Hindlimb muscle (tissue), 1 donor: ENCODE measurements at regions not wholly inside any gene's neighbourhood (a gene's known extent, or its start where the extent isn't known, plus 50 kb on each side); places are given as distances from the start of the nearest gene placed in this dataset.
A peak's percentile ranks its signal among the peaks of the same experiment; 100 is the strongest.
"Not testable (repeated sequence)": the region's sequence is repeated elsewhere in the genome, so short reads cannot be mapped to it uniquely, and the experiment has no call there.

Experiments used
- DNase-seq: peaks from one replicate; pipeline ENCODE4 v3.0.0-alpha.2; 2013

DNA sequence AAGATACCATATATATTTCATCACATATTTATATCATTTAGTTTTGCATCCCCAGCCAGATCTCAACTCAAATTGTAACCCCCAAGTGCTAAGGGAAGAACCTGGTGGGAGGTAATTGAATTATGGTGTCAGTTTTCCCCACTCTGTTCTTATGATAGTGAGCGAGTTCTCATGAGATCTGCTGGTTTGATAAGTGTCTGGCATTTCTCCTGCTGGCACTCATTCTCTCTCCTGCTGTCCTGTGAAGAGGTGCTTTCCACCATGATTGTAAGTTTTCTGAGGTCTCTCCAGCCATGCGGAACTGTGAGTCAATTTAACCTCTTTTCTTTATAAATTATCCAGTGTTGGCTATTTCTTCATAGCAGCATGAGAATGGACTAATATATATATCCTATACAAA lies 462.5 kb upstream of the SLITRK5 start:
- DNase-seq: no peak

DNA sequence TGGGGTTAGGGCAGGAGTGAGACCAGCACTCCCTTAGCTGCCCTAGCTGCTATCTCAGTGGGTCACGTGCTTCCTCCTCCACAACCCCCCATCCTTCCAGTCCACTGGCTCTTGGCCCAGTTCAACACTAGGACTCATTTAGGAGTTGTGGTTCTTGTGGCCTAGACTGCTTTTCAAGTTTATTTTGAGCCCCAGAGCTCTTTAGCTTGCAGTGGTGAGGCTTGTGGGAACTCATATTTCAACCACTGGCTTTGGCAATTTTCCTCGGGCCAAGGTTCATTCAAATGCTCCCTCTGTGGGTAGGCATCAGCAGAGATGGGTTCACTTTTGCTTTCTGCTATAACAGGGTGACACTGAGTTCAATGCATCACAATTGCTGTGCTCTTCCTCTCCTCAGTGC lies 436.2 kb upstream of the SLITRK5 start:
- no peak for DNase-seq

DNA sequence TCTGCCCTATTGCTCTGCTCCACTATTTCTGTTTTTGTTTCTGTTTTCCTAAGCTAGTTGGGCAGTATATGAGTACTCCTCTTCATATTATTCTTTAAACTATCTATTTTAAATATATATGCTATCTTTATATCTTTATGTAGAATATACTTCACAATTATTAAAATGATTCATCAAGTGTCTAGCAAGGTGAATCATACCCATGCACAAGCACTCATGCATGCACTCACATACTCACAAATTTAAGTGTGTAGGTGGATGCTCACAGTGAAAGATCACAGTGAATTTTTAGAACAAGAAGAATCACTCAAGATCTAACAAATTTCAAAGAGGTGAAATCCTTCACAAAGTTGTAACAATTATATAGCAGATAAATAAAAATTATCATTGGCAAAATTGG lies 435.6 kb upstream of the SLITRK5 start:
- no peak for DNase-seq

DNA sequence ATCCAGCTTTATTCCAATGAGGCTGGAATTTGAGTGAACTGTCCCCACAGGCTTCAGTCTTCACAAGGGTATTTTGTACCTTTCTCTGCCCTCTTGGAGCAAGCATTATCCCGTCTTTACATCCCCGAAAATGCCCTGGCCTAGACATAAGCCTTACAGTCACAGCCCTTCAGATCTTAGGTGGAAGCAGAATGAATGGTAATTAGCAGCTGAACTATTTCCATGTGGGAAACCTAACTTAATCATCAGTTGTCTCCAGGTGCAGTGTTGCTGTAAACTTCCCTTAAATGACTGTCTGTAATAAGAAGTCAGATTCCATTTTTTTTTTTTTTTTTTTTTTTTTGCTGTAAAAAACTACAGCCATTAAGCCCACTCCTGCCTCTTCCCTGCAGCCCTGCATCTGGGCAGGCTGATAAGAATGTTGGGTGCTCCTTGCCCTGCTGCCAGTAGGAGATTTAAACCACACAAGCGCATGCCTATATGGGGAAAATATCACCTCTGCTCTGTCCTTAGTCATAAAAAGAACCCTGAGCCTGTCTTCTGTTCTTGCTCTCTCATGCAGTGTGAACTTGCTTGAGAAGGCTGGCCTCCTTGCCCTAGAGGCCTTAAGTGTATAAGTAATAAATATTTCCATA lies 426.8 kb upstream of the SLITRK5 start:
- DNase-seq: no peak

DNA sequence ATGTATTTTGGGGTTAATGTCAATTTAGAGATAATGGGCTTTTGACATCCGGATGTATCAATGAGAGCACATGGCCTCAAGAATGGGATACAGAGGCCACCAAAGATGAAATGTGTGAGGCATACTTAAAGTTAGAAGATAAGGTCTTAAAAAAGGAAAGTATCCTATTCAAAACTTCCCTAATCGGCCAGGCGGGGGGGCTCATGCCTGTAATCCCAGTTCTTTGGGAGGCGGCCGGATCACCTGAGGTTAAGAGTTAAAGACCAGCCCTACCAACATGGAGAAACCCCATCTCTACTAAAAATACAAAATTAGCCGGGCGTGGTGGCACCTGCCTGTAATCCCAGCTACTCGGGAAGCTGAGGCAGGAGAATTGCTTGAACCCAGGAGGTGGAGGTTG lies 421.3 kb upstream of the SLITRK5 start:
- DNase-seq: not testable (repeated sequence)

DNA sequence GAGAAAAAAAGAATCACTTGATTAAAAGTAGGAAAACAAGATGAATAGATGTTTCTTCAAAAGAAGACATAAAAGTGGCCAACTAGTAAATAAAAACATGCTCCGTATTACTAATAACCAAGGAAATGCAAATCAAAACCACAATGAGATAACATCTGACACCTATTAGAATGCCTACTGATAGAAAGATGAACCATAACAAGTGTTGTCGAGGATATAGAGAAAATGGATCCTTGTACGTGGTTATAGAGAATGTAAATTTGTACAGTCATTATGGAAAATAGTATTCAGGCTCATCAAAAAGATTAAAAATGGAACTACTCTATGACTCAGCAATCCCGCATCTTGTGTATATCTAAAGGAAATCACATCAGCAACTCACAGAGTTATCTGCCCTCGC lies 415.8 kb upstream of the SLITRK5 start:
- DNase-seq: no peak

DNA sequence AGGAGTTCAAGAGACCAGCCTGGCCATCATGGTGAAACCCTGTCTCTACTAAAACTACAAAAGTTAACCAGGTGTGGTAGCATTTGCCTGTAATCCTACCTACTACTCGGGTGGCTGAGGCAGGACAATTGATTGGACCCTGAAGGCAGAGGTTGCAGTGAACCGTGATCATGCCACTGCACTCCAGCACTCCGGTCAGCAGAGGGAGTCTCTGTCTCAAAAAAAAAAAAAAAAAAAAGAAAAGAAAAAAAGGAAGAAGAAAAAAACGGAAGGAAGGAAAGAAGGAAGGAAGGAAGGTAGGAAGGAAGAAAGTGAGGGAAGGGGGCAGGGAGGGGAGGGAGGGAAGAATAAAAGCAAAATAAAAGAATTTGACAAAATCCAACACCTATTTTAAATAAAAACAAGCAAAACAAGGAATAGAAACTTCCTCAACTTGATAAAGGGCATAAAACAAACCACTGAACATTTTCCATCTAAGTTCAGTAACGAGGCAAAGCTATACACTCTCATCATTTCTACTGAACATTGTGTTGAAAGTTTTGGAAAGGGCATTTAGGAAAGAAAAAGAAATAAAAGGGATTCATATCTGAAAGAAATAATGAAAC lies 411.6 kb upstream of the SLITRK5 start:
- DNase-seq: no peak

DNA sequence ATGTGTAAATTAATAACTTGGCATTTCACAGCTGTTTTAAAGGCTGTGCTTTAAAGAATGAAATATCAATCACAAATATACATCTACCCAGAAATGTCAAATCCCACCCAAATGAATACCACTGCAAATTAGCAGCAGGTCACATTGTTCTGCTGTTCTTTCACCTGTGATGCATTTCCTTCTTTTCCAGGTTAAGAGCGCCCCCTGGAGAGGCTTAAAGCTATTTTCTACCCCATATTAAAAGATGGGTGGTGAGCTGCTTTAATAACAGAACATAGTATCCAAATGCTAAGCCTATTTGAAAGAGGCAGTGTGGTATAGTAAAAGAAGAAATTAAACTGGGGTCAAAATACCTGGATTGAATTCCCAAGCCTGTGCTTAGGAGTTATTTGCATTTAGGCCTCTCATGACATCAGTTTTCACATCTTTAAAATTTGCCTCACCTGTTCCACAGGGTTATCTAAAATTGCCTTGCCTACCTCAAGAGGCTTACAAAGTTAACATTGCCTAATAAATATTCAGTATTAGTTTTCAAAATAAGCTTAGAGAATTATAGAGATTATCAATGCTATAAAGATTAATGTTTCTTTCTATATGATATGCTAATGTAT lies 396.9 kb upstream of the SLITRK5 start:
- peak; percentile 31 for DNase-seq

DNA sequence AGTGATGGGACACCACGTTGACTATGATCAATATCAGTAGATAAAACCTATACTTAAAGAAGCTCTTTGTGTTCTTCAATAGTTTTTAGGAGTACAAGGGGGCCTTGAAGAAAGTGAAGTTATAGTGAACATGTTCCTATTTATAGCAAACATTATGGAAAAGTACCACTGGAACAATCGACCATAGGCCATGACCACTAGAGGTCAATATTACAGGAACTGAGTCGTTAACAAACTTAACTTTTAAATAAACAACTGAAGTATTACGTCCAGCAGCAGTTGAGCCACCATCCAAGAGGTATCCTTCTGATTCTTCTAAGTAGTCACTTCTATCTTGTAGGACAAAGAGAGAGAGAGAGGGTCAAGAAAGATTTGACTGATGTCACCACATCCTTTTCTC lies 391.0 kb upstream of the SLITRK5 start:
- no peak for DNase-seq

DNA sequence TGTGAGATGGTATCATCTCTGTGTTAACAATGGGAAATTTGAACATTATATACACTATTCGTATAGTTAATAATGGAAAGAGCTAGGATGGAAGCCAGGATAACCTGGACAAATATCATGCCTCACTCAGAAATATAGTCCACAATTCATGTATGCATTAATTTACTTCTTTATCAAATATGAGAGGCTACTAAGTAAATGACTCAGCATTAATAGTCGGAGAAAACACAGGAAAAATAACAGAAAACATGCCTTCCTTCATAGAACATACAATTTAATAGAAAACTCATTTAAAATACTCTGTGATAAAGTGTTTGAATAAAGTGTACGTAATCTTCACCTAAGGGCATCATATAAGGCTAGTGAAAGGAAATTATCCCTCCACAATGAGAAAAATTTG lies 383.4 kb upstream of the SLITRK5 start:
- DNase-seq: no peak

DNA sequence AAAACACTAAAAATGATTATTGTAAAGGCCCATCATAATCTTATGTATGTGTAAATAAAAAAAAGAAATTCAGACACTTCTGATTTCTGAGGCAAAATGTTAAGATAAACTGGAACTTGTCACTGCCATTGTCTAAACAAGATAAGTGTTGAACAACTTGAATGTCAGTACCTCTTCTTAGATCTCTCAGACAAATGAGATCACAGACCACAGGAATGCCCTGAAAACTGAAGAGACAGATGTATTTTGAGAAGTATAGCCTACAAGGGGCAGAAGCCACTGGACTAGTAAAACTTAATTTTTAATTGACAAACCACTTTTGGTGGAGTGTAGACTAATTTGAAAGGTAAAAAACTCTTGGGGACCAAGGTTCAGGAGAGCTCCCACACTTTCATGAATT lies 375.5 kb upstream of the SLITRK5 start:
- no peak for DNase-seq

DNA sequence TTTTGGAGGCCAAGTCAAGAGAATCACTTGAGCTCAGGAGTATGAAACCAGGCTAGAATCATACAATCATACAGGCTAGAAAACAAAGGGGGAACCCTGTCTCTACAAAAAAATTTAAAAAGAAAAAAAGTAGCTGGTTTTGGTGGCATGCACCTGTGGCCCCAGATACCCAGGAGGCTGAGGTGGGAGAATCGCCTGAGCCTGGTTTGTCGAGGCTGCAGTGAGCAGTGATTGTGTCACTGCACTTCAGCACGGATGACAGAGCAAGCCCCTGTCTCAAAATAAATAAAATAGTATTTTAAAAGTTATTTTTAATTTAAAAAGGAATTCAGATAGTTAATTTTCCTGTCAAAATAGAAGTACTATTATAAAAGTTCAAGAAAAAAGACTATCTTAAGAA lies 369.1 kb upstream of the SLITRK5 start:
- DNase-seq: no peak

DNA sequence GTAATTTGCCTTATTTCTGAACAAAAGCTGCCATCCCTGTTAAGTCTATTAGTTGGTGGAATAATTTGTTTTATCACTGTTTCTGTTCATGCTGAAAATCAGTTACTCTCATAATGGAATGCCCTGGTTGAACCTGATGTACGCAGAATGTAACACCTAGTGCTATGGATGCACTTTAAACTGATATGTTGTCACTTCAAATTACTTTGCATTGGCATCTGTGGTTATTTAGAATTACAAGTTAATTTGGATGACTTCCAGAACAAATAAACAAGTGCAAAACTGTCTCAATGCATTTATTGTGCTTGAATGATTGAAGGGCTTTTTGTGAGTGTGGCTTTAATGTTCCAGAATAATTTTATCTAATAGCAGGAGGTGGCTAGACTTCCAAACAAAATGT lies 368.2 kb upstream of the SLITRK5 start:
- DNase-seq: no peak

DNA sequence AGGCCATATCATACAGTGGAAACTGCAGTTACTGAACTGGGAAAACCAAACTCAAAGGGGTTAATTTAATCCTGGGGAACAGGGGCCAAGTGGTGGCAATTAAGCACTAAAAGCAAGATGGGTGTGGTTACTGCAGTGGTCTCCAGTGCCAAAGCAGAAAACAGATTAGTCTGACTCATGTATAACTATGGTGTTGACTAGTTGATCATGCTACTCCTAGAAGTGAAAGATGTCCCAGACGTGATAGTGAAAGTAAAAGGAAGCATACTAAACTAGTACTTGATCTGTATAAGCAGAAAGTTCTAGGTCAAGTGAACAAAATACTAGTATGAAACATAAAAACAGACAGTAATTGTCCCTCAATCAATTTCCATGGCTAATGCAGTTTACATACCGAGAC lies 360.0 kb upstream of the SLITRK5 start:
- DNase-seq: no peak

DNA sequence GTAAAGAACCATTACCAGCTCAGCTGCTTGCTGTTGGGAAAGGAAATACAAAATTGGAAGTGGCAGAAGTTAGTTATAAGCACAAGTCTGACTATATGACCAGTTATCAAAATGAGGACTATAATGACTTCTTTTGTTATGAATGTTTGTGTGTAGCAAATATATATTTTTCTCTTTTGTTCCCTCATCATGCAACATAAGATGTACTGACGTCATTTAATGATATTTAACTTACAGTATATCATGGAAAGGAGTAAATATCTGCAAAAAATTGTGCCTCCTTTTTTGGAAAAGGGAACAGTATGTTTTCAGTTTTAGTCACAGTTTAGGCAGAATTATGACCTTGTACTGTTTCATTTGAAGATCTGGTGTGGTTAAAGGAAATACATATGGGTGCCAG lies 356.3 kb upstream of the SLITRK5 start:
- DNase-seq: no peak

DNA sequence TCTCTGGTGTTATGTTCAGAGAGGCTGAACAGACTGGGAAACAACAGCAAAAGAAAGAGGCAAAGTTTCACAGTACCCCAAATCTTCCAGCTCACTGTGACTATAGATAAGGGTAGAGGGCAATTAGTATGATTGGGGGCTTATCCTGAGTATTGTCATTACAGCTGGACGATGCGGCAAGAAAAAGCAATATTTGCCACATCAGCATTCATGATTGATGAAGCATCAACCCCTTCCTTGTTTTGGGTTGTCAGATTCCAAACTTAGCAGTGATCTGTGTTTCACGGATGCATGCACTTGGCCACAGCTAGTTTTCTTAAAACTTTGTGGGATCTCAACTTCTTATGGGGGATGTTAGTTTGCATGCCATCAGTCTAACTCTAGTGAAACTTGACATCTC lies 348.8 kb upstream of the SLITRK5 start:
- no peak for DNase-seq

DNA sequence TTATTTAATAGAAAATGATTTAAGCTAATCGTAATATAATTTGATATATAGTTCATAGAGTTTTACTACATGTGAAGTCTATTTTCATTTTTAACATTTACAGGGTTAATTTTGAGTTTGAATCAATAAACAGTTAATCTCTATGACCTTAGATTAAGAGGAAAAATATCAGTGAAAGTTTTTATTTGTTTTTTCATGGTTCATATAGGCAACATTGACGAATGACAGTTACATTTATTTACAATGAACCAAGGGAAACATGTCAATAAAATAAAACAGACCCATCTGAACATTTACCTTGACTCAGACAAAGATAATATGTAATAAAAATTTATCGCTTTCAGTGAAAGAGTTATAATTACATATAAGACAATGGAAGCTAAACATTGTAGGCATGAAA lies 346.6 kb upstream of the SLITRK5 start:
- DNase-seq: no peak

DNA sequence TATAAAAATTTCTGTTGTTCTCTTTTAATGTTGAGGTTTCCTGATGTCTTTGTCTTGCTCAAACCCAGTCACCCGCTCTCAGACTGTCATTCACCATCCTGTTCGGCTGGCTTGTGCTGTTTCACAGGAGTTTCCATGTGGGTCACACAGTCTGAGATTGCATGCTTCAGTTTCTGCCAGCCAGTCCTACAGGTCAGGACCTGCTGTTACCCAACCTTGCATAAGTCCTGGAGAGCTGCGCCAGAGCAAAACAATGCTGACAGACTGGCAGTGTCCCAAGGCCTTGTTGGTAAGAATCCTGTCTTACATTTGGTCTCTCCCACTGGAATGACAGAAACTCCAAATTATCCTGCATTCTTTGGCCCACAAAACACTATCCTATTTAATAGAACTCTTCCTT lies 340.0 kb upstream of the SLITRK5 start:
- DNase-seq: no peak

DNA sequence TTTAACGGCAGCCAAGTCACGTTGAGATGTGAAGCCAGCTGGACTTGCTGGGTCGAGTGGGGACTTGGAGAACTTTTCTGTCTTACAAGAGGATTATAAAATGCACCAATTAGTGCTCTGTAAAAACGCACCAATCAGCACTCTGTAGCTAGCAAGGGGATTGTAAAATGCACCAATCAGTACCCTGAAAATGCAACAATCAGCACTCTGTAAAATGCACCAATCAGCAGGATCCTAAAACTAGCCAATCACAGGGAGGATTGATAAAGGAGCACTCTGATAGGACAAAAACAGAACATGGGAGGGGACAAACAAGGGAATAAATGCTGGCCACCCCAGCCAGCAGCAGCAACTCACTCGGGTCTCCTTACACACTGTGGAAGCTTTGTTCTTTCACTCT lies 337.6 kb upstream of the SLITRK5 start:
- no peak for DNase-seq

DNA sequence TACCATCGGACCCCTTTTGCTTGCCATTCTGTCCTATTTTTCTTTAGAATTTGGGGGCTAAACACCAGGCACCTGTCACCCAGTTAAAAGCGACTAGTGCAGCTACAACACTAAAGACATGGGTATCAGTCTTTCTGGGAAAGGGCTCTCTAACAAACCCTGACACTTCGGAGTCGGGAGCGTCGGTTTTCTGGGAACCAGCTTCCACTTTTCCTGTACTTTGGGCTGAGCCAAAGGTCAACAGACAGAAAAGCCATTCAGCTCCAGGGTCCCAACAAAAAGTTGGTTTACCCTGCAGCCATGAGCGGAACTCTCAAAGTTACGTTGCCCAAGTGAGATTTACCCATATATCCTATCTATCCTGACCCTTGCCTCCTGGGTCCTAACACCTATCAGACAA lies 337.0 kb upstream of the SLITRK5 start:
- DNase-seq: no peak

DNA sequence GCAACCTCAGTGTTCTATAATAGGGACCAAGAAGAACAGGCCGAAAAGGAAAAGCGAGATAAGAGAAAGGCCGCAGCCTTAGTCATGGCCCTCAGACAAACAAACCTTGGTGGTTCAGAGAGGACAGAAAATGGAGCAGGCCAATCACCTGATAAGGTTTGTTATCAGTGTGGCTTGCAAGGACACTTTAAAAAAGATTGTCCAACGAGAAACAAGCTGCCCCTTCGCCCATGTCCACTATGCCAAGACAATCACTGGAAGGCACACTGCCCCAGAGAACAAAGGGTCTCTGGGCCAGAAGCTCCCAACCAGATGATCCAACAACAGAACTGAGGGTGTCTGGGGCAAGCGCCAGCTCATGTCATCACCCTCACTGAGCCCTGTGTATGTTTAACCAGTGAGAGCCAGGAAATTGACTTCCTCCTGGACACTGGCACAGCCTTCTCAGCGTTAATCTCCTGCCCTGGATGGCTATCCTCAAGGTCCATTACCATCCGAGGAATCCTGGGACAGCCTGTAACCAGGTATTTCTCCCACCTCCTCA lies 334.8 kb upstream of the SLITRK5 start:
- not testable (repeated sequence) for DNase-seq

DNA sequence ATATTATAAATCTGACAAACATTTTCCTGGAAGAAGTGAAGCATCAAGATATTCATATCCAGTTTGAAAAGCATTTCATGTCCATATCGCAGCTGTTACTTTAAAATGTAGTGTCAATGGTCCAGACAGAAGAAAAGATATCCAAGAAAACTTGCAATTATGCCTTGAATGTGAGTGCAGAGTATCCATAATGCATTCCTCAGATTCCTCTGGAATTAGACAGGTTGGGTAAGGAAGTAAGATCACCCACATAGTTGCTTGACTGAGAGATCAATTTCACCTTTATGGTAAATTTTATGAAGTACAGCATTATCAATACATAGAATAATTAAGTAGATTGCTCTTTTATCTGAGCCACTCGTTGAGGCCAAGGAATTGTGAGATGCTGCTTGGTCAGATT lies 327.0 kb upstream of the SLITRK5 start:
- DNase-seq: no peak

DNA sequence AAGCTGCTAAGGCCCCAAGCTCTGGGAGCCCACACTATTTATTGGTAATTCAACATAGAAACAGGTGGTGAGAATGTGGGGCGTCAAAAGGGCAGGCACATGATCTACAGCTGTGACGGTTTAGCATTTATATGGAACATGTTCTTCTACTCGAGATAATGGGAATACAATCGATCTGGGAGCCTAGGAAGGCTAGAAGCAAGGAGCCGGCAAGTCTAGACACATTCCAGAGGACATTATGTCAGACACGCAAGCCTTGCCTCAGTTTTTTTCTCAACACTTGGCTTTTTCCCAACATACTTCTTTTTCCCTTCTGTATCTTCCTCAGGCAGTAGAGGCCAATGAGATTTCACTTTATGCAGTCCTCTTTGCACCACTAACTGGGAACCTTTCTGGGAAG lies 315.7 kb upstream of the SLITRK5 start:
- DNase-seq: no peak

DNA sequence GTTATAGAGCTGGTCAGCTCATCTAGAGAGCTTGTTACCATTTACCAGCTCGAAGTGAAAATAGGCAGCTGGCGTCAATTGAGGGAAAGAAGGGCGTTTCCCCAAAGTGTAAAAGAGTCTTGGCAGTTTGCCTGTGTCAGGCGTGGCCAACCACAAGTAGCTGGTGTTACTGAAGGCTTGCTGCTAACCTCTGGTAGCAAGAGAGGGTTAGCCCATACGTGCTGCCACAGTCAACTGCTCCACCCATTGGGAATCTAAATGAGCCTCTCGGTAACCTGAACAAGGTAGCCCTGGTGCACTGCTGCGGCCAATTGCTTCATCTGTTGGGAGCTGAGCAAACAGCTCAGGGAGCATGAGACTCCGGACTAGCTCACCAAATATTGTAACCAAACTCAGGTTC lies 314.9 kb upstream of the SLITRK5 start:
- DNase-seq: no peak
